ENCODE measurements at regions not wholly inside any gene's neighbourhood (a gene's known extent, or its start where the extent isn't known, plus 50 kb on each side); places are given as distances from the start of the nearest gene placed in this dataset.
"Not testable (repeated sequence)": the region's sequence is repeated elsewhere in the genome, so short reads cannot be mapped to it uniquely, and the experiment has no call there.

DNA sequence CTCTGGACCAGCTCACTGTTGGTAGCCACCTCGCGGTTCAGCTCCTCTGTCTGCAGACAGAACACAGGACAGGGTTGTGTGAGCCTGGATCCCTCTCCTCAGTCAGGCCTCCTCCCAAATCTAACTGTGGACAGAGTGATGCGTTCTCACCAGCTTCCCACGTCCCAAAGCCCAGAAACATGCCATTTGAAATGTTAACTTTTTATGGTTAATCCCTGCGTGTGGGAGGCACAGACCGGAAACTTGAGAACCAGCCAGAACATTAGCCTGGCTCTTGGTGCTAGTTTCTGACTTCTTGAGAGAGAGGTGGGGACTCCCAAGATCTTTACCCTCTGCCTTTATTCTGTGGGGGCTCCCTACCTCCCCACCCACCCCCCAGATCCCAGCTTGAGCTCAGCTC, 129.6 kb downstream of the TNFRSF13B start:
- not testable (repeated sequence) for TF ChIP-seq CTCF, POLR2A (IDR thresholded peaks at IDR 0.05)
